ENCODE measurements at regions not wholly inside any gene's neighbourhood (a gene's known extent, or its start where the extent isn't known, plus 50 kb on each side); places are given as distances from the start of the nearest gene placed in this dataset.
"Not testable (repeated sequence)": the region's sequence is repeated elsewhere in the genome, so short reads cannot be mapped to it uniquely, and the experiment has no call there.

DNA sequence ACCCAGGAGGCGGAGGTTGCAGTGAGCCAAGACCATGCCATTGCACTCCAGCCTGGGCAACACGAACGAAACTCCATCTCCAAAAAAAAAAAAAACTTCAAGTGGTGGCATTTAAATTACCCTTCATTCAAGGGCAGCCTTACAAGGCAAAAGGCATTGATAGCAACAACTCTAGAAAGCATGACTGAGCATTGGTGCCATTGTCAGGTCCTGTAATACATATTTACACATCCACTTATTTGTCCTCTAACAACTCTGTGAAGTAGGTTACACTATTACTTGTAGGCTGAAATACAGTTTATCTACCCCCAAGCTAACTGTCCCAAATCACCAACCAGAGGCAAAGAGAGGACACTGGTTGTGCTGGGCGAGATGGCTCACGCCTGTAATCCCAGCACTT lies 52.7 kb upstream of the LARP1 start:
- Histone ChIP-seq H4K20me1 (replicated peaks; ENCODE audit: control insufficient read depth, extremely low read depth, insufficient read depth, low read length) (no peaks in the 10 kb centered on the region), H3K9me1 (replicated peaks; ENCODE audit: control insufficient read depth, extremely low read depth, insufficient read depth, low read length) (no peaks in the 10 kb centered on the region), H2AFZ (ENCODE audit: low read depth, low read length) (no peak overlapping the region), H3K27ac (ENCODE audit: insufficient read depth, low read depth, low read length) (no peak overlapping the region), H3K79me2 (ENCODE audit: control insufficient read depth, insufficient read depth, low read length) (no peaks in the 10 kb centered on the region), H3K9ac (replicated peaks; ENCODE audit: extremely low read depth, insufficient read depth, low read length) (no peak overlapping the region), H3K36me3 (ENCODE audit: control insufficient read depth in 2 of 2, extremely low read depth in 1 of 2, insufficient read depth in 2 of 2, low read length in 2 of 2) (no peaks in the 10 kb centered on the region), H3K4me2 (ENCODE audit: insufficient read depth, low read length) (no peak overlapping the region), H3K4me1 (ENCODE audit: control insufficient read depth, extremely low read depth, insufficient read depth, low read length) (no peaks in the 10 kb centered on the region), H3K27me3 (ENCODE audit: control insufficient read depth in 2 of 2, insufficient read depth in 2 of 2, low read length in 2 of 2) (no peaks in the 10 kb centered on the region), H3K4me3 (replicated peaks in 1 of 3; ENCODE audit: insufficient read depth in 1 of 3, low read depth in 1 of 3, low read length in 3 of 3) (no peak overlapping the region), H3K9me3 (replicated peaks; ENCODE audit: control insufficient read depth, insufficient read depth, low read length) (no peaks in the 10 kb centered on the region)
- CTCF ChIA-PET, result interaction anchor here (0.7 to 2.7 kb wide), 2 partner anchors 11 to 52 kb away, joined by 3 to 8 read pairs; no protein-coding TSS in a partner anchor
- no peak for FAIRE-seq
- dilution Hi-C loops (cut with MboI; ENCODE audit: extremely low pct_ligation_motif_present, low sequenced_read_pairs) (no loop called here), intact Hi-C loops (cut with micrococcal nuclease) (no loop called here)
- POLR2A ChIA-PET, result no interaction called here
- no peak for DNase-seq (ENCODE audit: low read depth, low spot score)
- TF ChIP-seq POLR2AphosphoS5 (IDR thresholded peaks at IDR 0.05; ENCODE audit: insufficient read depth, low read depth, low read length), result no peak
- no peak for TF ChIP-seq POLR2A (IDR thresholded peaks at IDR 0.05; ENCODE audit: low read depth, low read length)
- TF ChIP-seq JUN (IDR thresholded peaks at IDR 0.05; ENCODE audit: borderline replicate concordance, insufficient read depth, insufficient read length, low read depth), result no peak
- TF ChIP-seq GATA2 (IDR thresholded peaks at IDR 0.05; ENCODE audit: insufficient read depth, insufficient read length, low read depth, low read length), result no peak
- TF ChIP-seq EZH2 (IDR thresholded peaks at IDR 0.05; ENCODE audit: borderline replicate concordance, low read depth, low read length, severe bottlenecking), result no peak
- TF ChIP-seq, protein P1, sequence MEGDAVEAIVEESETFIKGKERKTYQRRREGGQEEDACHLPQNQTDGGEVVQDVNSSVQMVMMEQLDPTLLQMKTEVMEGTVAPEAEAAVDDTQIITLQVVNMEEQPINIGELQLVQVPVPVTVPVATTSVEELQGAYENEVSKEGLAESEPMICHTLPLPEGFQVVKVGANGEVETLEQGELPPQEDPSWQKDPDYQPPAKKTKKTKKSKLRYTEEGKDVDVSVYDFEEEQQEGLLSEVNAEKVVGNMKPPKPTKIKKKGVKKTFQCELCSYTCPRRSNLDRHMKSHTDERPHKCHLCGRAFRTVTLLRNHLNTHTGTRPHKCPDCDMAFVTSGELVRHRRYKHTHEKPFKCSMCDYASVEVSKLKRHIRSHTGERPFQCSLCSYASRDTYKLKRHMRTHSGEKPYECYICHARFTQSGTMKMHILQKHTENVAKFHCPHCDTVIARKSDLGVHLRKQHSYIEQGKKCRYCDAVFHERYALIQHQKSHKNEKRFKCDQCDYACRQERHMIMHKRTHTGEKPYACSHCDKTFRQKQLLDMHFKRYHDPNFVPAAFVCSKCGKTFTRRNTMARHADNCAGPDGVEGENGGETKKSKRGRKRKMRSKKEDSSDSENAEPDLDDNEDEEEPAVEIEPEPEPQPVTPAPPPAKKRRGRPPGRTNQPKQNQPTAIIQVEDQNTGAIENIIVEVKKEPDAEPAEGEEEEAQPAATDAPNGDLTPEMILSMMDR (IDR thresholded peaks at IDR 0.05; ENCODE audit: extremely low read depth in 1 of 2, insufficient read depth in 1 of 2, low read depth in 1 of 2, low read length in 2 of 2), result no peak
- no peak for TF ChIP-seq MYC (IDR thresholded peaks at IDR 0.05; ENCODE audit: low read depth, low read length)
- TF ChIP-seq FOS (IDR thresholded peaks at IDR 0.05; ENCODE audit: borderline replicate concordance, insufficient read depth, low read length), result no peak
- TF ChIP-seq, protein P2, sequence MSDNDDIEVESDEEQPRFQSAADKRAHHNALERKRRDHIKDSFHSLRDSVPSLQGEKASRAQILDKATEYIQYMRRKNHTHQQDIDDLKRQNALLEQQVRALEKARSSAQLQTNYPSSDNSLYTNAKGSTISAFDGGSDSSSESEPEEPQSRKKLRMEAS (IDR thresholded peaks at IDR 0.05; ENCODE audit: insufficient read depth, insufficient read length), result no peak
- no TSS peak for BruUV-seq (replicated peaks)

DNA sequence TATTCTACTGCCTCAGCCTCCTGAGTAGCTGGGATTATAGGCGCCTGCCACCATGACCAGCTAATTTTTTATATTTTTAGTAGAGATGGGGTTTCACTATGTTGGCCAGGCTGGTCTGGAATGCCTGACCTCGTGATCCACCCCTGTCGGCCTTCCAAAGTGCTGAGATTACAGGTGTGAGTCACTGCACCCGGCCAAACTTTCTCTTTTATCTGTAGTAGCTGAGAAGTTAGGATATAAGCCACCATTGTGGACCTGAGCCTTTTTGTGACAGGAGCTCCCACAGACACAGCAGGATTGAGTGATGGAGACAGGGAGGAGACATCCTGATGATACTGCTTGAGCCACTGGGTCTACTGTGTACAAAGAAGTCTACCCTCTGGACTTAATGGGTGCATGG lies 53.5 kb upstream of the LARP1 start:
- CTCF ChIA-PET, result interaction anchor here (2.7 kb wide), 1 partner anchor 12 kb away, joined by 8 read pairs; no protein-coding TSS in a partner anchor
- DNase-seq (ENCODE audit: low read depth, low spot score); H4K20me1 ChIP-seq (replicated peaks; ENCODE audit: control insufficient read depth, extremely low read depth, insufficient read depth, low read length); H3K9me1 ChIP-seq (replicated peaks; ENCODE audit: control insufficient read depth, extremely low read depth, insufficient read depth, low read length); POLR2A ChIA-PET; H3K27me3 ChIP-seq (ENCODE audit: control insufficient read depth in 2 of 2, insufficient read depth in 2 of 2, low read length in 2 of 2); H3K27ac ChIP-seq (ENCODE audit: insufficient read depth, low read depth, low read length); H2AFZ ChIP-seq (ENCODE audit: low read depth, low read length); intact Hi-C loops (cut with micrococcal nuclease); BruUV-seq (replicated peaks); H3K4me1 ChIP-seq (ENCODE audit: control insufficient read depth, extremely low read depth, insufficient read depth, low read length); dilution Hi-C loops (cut with MboI; ENCODE audit: extremely low pct_ligation_motif_present, low sequenced_read_pairs); H3K4me3 ChIP-seq (replicated peaks in 1 of 3; ENCODE audit: insufficient read depth in 1 of 3, low read depth in 1 of 3, low read length in 3 of 3); H3K79me2 ChIP-seq (ENCODE audit: control insufficient read depth, insufficient read depth, low read length); H3K9me3 ChIP-seq (replicated peaks; ENCODE audit: control insufficient read depth, insufficient read depth, low read length); H3K4me2 ChIP-seq (ENCODE audit: insufficient read depth, low read length); H3K36me3 ChIP-seq (ENCODE audit: control insufficient read depth in 2 of 2, extremely low read depth in 1 of 2, insufficient read depth in 2 of 2, low read length in 2 of 2); FAIRE-seq; H3K9ac ChIP-seq (replicated peaks; ENCODE audit: extremely low read depth, insufficient read depth, low read length): not testable (repeated sequence)

Measured in endothelial cell of umbilical vein (primary cell).